HG03520 (cell line): ENCODE measurements at regions not wholly inside any gene's neighbourhood (a gene's known extent, or its start where the extent isn't known, plus 50 kb on each side); places are given as distances from the start of the nearest gene placed in this dataset.

Experiments
- ATAC-seq: cut with Tn5 transposase; IDR thresholded peaks from one replicate; pipeline ENCODE4 v1.9.1; 2021; ENCODE audit warnings: mild to moderate bottlenecking, moderate library complexity; ENCODE audit not compliant: unreplicated experiment

DNA sequence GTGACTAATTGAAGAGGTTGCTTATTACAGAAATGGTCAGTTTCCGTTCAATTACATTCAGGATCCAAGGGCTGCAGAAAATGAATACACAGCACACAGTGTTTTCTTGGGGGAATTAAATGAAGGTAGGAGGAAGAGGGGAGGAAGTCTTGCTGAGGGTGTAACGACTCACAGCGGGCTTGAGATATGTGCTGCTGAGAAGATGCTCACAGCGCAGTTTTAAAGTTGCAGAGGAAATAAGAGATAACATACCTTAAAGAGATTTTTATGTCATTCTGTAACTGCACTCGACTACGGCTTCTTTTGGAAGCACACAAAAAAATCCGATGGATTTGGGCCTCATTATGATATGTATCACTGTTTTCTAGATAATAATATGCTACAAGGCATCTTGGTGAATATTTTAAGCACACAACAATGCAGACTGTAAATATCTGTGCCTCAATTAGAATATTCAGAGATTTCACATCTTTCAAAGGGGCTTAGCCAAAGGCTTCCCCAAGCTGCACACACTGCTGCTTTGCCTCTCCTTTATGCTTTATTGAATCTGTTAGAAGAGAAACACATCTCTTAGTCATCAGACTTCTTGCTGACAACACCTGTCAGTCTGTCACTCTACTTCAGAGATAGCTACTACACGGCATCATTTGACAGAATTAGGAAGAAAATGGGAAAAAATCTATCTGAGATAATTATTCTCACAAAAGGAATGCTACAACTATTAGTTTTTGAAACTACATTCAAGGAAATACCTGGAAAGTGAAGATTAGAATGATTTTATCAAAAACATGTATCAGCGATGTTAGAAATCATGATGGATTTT lies 773.2 kb downstream of the OTOL1 start:
- ATAC-seq = no peak

DNA sequence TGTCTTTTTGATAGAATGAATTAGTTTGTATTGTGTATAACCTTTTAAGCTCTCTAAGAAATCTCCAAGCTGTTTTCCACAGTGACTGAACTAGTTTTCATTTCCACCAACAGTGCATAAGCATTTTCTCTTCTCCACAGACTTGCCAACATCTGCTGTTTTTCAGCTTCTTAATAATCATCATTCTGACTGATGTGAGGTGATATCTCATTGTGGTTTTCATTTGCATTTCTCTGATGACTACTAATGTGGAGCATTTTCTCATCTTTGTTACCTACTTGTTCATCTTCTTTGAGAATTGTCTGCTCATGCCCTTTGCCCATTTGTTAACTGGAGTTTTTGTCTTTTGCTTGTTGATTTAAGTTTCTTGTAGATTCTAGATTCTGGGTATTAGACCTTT lies 777.5 kb downstream of the OTOL1 start:
- ATAC-seq = no peak

- no peak for ATAC-seq
Observed at GRCh38 chr3:162278834-162279233, 782.2 kb downstream of the OTOL1 start.

- no peak for ATAC-seq
Observed at GRCh38 chr3:162285259-162285658, 788.7 kb downstream of the OTOL1 start.

GRCh38 chr3:162287600-162287999 lies 791.0 kb downstream of the OTOL1 start:
- no peak for ATAC-seq

DNA sequence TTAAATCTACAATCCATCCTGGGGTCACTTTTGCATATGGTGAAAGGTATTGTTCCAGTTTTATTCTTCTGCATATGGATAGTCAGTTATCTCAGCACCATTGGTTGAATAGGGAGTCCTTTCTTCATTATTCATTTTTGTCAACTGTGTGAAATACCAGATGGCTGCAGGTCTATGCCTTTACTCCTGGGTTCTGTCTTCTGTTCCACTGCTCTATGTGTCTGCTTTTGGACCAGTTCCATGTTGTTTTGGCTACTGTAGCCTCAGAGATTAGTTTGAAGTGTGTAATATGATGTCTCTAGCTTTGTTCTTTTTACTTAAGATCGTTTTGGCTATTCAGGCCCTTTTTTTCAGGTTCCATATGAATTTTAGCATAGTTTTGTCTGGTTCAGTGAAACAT lies 795.8 kb downstream of the OTOL1 start:
- no peak for ATAC-seq

DNA sequence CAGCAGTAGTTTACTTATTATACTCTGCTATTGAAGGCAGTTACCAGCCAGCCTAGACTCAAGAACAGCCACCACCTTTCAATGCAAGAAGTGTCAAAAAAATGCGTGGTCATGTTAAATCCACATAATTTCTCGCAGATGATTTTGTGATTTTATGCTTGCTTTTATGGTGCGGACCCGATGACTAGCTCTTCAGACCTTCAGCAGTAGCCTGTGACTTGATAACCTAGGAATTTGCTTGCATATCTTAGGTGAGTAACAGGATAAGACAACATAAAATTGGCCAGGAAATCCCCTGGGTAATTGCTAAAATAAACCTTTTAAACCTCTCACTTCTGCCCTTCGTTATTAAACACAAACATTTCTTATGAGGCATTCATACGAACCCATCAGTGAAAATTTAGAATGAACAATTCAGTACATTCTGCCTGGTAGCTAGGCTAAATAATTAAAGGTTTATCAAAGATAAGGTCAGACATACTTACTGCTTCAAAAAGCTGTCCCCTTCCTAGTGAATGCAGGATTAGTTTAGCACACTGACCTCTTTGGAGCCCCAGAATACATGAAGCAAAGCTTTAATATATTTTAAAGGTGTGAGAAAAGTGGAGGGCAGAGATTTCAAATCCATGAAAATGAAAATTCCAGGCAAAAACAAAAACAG lies 798.8 kb downstream of the OTOL1 start:
- ATAC-seq = no peak

GRCh38 chr3:162302983-162303624 lies 806.5 kb downstream of the OTOL1 start:
- no peak for ATAC-seq

DNA sequence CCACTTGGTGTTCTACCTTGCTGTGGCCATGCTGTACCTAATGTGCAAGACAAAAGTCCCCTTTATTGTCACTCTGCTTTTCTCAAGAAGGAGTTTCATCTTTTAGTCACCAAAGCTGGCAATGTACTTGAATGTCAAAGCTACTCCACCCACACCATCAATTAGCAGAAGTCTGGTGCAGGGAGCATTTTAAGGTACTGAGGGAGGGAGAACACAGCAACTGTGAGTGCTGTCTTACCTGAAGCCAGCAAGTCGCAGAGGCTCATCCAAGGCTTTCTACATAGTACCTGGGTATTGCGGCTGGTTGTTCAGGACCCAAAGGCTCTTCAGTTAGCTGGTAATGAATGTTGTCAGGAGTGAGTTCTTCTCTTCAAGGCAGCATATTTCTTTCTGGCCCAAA lies 820.4 kb downstream of the OTOL1 start:
- no peak for ATAC-seq

DNA sequence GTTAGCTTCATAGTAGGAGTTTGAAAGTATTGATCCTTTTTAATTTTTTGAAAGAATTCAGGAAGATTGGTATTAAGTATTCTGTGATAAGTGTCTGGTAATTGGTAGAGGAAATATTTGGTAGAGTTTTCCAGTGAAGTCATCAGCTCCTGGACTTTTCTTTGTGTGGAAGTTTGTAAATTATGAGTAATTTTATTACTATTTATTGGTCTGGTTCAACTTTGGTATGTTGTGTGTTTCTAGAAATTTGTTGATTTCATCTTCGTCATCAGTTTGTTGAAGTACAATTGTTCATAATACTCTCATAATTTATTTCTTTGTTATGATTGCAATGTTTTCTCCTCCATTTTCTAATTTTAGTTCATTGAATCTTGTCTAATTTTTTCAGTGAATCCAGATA lies 832.0 kb downstream of the OTOL1 start:
- ATAC-seq = no peak

DNA sequence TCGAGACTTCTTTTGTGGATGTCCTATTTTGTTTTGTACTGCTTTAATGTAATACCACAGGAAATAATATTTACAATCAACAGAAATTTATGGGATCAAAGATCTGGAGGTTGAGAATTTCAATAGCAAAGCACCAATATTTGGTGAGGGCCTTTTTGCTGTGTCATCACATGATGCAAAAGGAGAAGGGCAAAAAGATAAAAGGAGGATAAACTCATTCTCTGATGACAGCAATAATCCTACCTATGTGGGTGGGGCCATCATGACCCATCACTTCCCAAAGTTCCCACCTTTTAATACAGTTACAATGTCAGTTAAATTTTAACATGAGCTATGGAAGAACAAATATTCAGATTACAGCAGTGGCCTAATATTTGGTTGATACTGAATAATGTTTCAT lies 832.9 kb downstream of the OTOL1 start:
- ATAC-seq = no peak

- ATAC-seq = no peak
Observed at GRCh38 chr3:162332344-162332743, 835.7 kb downstream of the OTOL1 start.

DNA sequence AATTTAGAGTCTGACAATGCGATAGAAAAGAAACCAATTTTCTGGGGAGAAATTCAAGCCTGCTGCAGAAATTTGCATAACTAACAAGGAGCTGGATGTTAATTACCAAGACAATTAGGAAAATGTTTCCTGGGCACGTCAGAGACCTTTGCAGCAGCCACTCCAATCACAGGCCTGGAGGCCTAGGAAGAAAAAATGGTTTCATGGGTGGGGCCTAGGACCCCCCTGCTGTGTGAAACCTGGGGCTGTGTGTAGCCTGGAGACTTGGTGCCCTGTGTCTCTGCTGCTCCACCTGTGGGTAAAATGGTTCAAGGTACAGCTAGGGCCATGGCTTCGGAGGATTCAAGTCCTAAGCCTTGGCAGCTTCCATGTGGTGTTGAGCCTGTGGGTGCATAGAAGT lies 837.9 kb downstream of the OTOL1 start:
- no peak for ATAC-seq

GRCh38 chr3:162337630-162338029 lies 841.0 kb downstream of the OTOL1 start:
- no peak for ATAC-seq

DNA sequence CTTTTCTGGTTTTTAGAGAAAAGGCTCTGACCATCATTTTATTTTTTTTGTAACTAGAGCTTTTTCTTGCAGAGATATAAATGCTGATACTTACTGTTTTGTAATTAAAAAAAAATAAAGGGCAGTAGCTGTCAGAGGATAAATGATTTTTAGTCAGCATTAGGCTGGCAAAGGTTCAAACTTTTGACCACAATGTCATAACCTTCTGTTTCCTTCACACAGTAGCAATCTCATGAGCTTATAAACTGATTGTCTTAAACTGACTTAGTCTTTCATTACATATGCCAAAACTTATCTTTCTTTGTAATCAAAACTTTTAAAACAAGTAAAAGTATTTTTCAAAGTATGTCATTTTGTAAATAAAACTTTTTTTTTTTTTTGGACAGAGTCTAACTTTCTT lies 841.9 kb downstream of the OTOL1 start:
- ATAC-seq = no peak

- ATAC-seq = no peak
Observed at GRCh38 chr3:162348912-162349311, 852.3 kb downstream of the OTOL1 start.

- ATAC-seq = no peak
Observed at GRCh38 chr3:162353414-162353813, 856.8 kb downstream of the OTOL1 start.

GRCh38 chr3:162354356-162354755 lies 857.7 kb downstream of the OTOL1 start:
- ATAC-seq = no peak

DNA sequence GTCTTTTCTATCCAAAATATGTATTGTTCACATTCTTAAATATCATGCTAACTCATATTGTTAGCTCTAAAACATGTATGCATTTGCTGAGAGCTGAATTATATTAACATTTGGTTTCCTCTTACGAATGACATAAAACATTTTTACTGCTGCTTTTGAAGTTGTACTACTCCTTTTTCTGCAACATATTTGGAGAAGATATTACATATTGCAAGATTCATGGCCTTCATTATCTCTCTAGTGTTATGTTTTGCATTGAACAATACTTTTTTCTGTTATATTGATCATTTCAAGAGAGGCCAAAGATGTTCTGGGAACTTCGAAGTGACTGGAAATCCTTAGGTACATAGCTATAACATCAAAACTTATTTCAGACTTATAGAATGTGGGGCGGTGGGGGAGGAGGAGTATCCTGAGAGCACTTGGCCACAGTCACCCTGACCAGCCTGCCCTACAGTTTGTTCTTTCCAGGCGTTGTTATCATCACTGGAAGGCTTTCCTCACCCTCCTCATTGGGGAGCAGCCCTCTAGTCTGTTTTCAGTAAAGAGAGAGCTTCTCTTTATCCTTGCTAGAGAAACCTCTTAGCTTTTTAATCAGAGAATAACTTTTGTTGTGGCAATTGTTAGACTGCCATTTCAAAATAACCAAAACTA lies 868.6 kb downstream of the OTOL1 start:
- ATAC-seq = no peak

DNA sequence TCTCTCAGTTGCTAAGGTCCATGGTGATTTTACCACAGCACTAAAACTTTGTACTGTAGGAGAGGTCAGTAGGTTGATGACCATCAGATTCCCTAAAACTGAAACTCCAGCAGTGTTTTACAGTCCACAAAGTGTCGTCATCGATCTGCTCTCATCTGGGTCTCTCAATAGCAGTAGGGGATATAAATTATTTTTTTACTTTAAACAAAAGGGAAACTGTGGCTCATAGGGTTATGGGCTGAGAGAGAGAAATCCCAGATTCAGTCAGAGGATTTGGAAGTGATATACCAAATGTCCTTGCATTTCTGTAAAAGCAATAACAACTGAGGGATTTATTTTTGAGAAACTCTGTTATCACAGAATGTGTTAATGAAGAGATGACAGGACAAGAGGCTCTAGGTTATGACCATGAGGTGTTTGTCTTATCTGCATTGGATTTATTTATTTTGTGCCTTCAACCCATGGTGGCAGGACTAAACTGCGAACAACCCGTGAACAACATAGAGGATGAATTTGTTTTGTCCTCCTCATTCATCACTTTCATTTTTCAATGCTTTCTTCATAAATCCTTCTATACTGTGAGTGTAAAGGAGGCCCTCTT lies 869.7 kb downstream of the OTOL1 start:
- no peak for ATAC-seq
